ENCODE measurements at regions not wholly inside any gene's neighbourhood (a gene's known extent, or its start where the extent isn't known, plus 50 kb on each side); places are given as distances from the start of the nearest gene placed in this dataset.
"Not testable (repeated sequence)": the region's sequence is repeated elsewhere in the genome, so short reads cannot be mapped to it uniquely, and the experiment has no call there.

GRCh38 chr14:101634850-101635748 lies 73.8 kb downstream of the DIO3 start:
- DNase-seq: no peak

GRCh38 chr14:101635749-101636560 lies 74.7 kb downstream of the DIO3 start:
- DNase-seq: peak; percentile 53 to 66

- no peak for DNase-seq
These were observed 78.0 kb downstream of the DIO3 start for GRCh38 chr14:101639241-101639833.

- DNase-seq: no peak
These were observed 82.4 kb downstream of the DIO3 start for GRCh38 chr14:101643651-101644050.

GRCh38 chr14:101654051-101654450 lies 92.8 kb downstream of the DIO3 start:
- no peak for DNase-seq

- DNase-seq: no peak
These were observed 96.1 kb downstream of the DIO3 start for GRCh38 chr14:101657372-101657771.

- peak; percentile 56 to 66 for DNase-seq
These were observed 95.9 kb upstream of the PPP2R5C start for GRCh38 chr14:101665478-101666078.

GRCh38 chr14:101666264-101666663 lies 95.2 kb upstream of the PPP2R5C start:
- DNase-seq: no peak

GRCh38 chr14:101669629-101670028 lies 91.9 kb upstream of the PPP2R5C start:
- DNase-seq: no peak

- no peak for DNase-seq
These were observed 87.6 kb upstream of the PPP2R5C start for GRCh38 chr14:101673873-101674272.

- DNase-seq: not testable (repeated sequence)
These were observed 85.7 kb upstream of the PPP2R5C start for GRCh38 chr14:101675835-101676234.

GRCh38 chr14:101677912-101678327 lies 83.6 kb upstream of the PPP2R5C start:
- DNase-seq: not testable (repeated sequence)

GRCh38 chr14:101681795-101682194 lies 79.7 kb upstream of the PPP2R5C start:
- no peak for DNase-seq

- no peak for DNase-seq
These were observed 78.1 kb upstream of the PPP2R5C start for GRCh38 chr14:101683365-101683764.

- no peak for DNase-seq
These were observed 73.6 kb upstream of the PPP2R5C start for GRCh38 chr14:101687756-101688546.

- DNase-seq: no peak
These were observed 72.4 kb upstream of the PPP2R5C start for GRCh38 chr14:101689039-101689501.

- not testable (repeated sequence) for DNase-seq
These were observed 71.5 kb upstream of the PPP2R5C start for GRCh38 chr14:101689966-101690365.

- DNase-seq: no peak
These were observed 65.8 kb upstream of the PPP2R5C start for GRCh38 chr14:101695659-101696058.

- no peak for DNase-seq
These were observed 57.4 kb upstream of the PPP2R5C start for GRCh38 chr14:101704140-101704539.

GRCh38 chr14:101705733-101706508 lies 55.6 kb upstream of the PPP2R5C start:
- peak; percentile 36 to 63 for DNase-seq

GRCh38 chr14:101706509-101707067 lies 54.9 kb upstream of the PPP2R5C start:
- no peak for DNase-seq

Measured in activated CD4-positive, alpha-beta T cell treated with anti-CD3 and anti-CD28 coated beads, Interleukin-2, amount 50 U/mL, for 48 hours (primary cell).